SK-N-MC (cell line): ENCODE measurements at regions not wholly inside any gene's neighbourhood (a gene's known extent, or its start where the extent isn't known, plus 50 kb on each side); places are given as distances from the start of the nearest gene placed in this dataset.

ENCODE experiments used
- DNase-seq: peaks from one replicate; pipeline ENCODE4 v3.0.0-alpha.2; 2011; ENCODE audit warnings: low read depth, low spot score
- H3K27ac ChIP-seq: fragments of 200-600 bp; sonication (generic); 2 replicates; pipeline ENCODE4 v1.5.1; 2016; ENCODE audit warnings: mixed run types
- H3K36me3 ChIP-seq: fragments of 200-600 bp; sonication (generic); 2 replicates; pipeline ENCODE4 v1.6.1; 2017; ENCODE audit warnings: antibody characterized with exemption, low read length, mixed read lengths; ENCODE audit not compliant: insufficient read depth
- H3K4me3 ChIP-seq: fragments of 200-600 bp; sonication (generic); 2 replicates; pipeline ENCODE4 v1.5.1; 2016
- H3K9ac ChIP-seq: fragments of 200-600 bp; sonication (generic); 2 replicates; pipeline ENCODE4 v1.8.0; 2017; ENCODE audit warnings: mixed run types, mixed read lengths; ENCODE audit not compliant: insufficient read length
- H3K9me3 ChIP-seq: fragments of 200-600 bp; sonication (generic); 2 replicates; pipeline ENCODE4 v1.6.1; 2017; ENCODE audit warnings: low read depth, mild to moderate bottlenecking, antibody characterized with exemption, low read length, moderate library complexity, mixed read lengths
- EZH2 ChIP-seq: fragments of 200-600 bp; sonication (generic); IDR thresholded peaks from one replicate; pipeline ENCODE4 v1.6.1; 2017; ENCODE audit warnings: antibody characterized with exemption
- FOXP2 ChIP-seq: optimal IDR thresholded peaks from 2 replicates; pipeline ENCODE3; 2011; ENCODE audit warnings: mild to moderate bottlenecking, moderate library complexity; ENCODE audit not compliant: insufficient read depth; ENCODE audit errors: extremely low read length, control extremely low read depth
- POLR2AphosphoS5 ChIP-seq: IDR thresholded peaks from 2 replicates; pipeline ENCODE4 v1.6.1; 2012; ENCODE audit warnings: mild to moderate bottlenecking, low read depth, low read length, borderline replicate concordance

DNA sequence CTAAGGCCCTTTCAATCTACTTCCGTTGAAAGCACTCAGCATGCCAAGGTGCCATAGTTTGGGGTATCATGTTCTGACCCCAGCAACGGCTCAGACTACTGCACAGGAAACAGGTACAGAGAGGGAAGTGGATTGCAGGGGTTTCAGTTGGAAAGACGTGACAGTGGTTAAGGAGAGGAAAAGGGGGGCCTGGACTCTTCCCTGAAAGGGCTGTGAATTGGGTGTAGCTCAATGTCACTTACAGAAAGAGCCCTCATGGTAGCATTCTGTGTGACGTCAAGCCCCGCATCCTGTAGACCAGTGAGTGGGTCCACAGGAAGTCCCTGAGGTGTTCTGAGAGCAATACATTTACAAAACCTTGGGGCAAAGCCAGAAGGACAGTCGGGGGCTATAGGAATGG, 121.5 kb upstream of the GYPC start:
- DNase-seq, result no peak
- H3K9me3 ChIP-seq, result no peaks in the 10 kb centered on the region
- no peak overlapping the region for H3K27ac ChIP-seq
- H3K9ac ChIP-seq, result no peak overlapping the region
- TF ChIP-seq EZH2, result no peak
- no peak for TF ChIP-seq FOXP2
- no peak for TF ChIP-seq POLR2AphosphoS5
- H3K36me3 ChIP-seq, result no peaks in the 10 kb centered on the region
- H3K4me3 ChIP-seq, result no peak overlapping the region

DNA sequence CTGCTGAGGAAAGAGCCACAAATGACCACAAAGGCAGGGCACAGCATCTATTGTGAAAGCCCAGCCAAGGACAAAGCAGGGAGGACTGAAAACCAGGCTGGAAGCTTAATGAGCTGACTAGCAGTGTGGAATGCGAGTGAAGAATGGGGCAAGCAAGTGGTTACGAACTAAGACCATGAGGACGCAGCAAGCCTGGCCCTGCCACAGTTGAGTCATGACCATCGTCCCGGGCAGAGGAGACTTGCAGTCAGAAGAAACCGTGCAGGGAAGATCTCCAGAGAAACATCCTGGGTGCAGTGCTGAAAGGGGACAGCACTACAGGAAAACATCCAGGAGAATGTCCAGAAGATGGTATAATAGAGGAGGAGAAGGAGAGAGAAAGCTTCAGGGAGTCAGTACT, 120.5 kb upstream of the GYPC start:
- Histone ChIP-seq H3K4me3 (no peak overlapping the region), H3K36me3 (no peaks in the 10 kb centered on the region), H3K27ac (no peak overlapping the region), H3K9ac (no peak overlapping the region), H3K9me3 (no peaks in the 10 kb centered on the region)
- no peak for TF ChIP-seq EZH2
- no peak for TF ChIP-seq FOXP2
- no peak for TF ChIP-seq POLR2AphosphoS5
- no peak for DNase-seq

DNA sequence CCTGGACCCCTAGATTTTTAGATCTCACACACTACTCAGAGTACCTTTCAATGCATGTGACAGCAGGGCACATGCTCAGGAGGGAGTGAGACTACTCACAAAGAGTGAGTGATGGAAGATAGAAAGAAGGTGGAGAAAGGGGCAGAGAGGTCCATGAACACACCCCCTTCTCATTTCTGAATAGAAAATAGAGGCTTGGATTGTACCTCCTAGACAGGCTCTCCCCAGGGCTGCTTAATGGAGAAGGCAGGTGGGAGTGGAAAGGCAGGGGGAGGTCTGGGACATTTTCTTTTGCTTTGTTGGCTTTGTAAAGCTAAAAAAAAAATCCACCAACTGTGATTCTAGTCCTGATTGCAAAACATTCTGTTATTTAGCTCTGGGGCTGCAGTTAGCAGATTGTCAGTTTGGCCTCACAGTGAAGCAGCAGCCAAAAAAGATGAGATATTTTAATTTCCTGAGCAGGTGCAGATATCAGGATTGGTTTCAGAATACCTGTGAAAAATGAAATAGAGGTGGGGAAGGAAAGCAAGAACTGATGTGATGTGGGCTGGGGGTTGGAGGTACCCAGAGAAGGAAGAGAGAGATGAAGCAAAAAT, 119.3 kb upstream of the GYPC start:
- H3K36me3 ChIP-seq, result no peaks in the 10 kb centered on the region
- DNase-seq, result no peak
- TF ChIP-seq FOXP2 (no peak), EZH2 (no peak), POLR2AphosphoS5 (no peak)
- no peak overlapping the region for H3K27ac ChIP-seq
- no peak overlapping the region for H3K4me3 ChIP-seq
- H3K9ac ChIP-seq, result no peak overlapping the region
- no peaks in the 10 kb centered on the region for H3K9me3 ChIP-seq

DNA sequence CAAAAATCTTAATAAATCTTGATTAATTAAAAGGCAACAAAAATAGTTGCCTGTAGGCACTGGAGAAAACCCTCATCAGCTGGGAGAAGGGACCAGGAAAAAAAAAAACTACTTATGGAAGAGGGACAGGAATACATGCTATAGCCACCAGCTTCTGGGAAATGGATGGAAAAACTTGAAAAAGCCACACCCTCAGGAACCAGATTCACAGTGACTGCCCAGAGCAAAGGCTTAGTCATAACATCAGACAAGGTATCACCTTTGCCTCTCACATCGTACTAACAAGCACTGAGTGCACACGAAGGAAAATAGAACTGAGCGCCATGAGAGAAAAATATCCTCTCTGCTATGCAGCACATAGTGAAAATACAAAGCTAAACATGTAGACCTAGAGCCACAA, 116.9 kb upstream of the GYPC start:
- H3K9ac ChIP-seq, result no peak overlapping the region
- H3K36me3 ChIP-seq, result no peaks in the 10 kb centered on the region
- no peaks in the 10 kb centered on the region for H3K9me3 ChIP-seq
- no peak overlapping the region for H3K4me3 ChIP-seq
- TF ChIP-seq FOXP2, result no peak
- TF ChIP-seq POLR2AphosphoS5, result no peak
- no peak for TF ChIP-seq EZH2
- no peak for DNase-seq
- no peak overlapping the region for H3K27ac ChIP-seq

DNA sequence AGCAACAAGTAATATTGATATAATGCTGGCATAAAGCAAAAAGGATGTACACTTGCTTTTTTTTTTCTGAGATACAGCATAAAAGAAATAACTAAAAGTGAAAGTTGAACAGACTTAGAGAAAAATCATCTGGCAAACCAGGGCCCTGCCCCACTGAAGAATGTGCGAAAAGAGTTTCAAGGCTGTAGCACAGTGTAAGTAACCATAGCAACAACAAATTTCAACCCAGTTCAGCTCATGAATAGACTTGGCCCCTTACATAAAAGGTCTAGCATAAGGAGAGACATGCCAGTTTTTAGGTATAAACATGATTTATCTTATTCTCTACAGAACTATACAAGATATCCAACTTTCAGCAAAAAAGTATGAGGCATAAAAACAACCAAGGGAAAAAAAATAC, 113.7 kb upstream of the GYPC start:
- H3K27ac ChIP-seq, result no peak overlapping the region
- H3K4me3 ChIP-seq, result no peak overlapping the region
- TF ChIP-seq EZH2, result no peak
- no peak for TF ChIP-seq POLR2AphosphoS5
- no peaks in the 10 kb centered on the region for H3K9me3 ChIP-seq
- H3K36me3 ChIP-seq, result no peaks in the 10 kb centered on the region
- no peak overlapping the region for H3K9ac ChIP-seq
- no peak for DNase-seq

DNA sequence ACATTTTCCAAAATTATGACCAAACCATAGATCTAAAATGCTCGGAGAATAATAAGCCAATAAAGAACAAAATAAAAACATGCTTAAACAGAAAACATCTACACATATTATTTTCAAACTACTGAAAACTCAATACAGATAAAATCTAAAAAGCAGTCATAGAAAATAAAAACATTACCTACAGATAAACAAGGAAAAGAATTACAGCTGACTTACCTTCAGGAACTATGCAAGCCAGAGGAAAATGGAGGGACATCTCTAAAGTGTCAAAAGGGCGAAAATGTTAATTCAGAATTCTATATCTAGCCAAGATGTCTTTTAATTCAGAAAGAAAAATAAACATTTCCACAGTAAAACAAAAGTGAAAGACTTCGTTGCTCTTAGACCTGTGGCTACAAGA, 112.9 kb upstream of the GYPC start:
- H3K9me3 ChIP-seq, result no peaks in the 10 kb centered on the region
- DNase-seq, result no peak
- no peak overlapping the region for H3K27ac ChIP-seq
- no peaks in the 10 kb centered on the region for H3K36me3 ChIP-seq
- TF ChIP-seq FOXP2 (no peak), POLR2AphosphoS5 (no peak), EZH2 (no peak)
- no peak overlapping the region for H3K4me3 ChIP-seq
- H3K9ac ChIP-seq, result no peak overlapping the region

DNA sequence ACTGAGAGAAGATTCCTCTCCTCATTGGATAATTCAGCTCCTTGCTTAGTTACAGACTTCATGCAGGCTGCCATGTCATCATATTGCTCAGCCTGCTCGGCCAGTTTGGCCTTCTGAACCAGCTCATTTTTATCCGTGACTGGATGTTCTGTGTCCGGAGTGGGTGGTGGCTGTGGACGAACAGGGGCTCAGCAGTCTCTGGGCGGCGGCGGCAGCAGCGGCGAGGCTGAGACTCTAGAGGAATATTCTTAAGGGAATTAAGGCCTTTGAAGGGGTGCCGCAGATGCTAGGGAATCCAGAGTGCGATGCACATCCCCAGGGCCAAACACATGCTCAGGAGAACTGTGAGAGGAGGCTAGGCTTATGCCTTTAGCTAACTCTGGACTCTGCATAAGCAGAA, 97.9 kb upstream of the GYPC start:
- H3K9ac ChIP-seq, result no peak overlapping the region
- no peaks in the 10 kb centered on the region for H3K36me3 ChIP-seq
- H3K27ac ChIP-seq, result no peak overlapping the region
- H3K4me3 ChIP-seq, result no peak overlapping the region
- TF ChIP-seq EZH2 (no peak), FOXP2 (no peak), POLR2AphosphoS5 (no peak)
- no peaks in the 10 kb centered on the region for H3K9me3 ChIP-seq
- no peak for DNase-seq

DNA sequence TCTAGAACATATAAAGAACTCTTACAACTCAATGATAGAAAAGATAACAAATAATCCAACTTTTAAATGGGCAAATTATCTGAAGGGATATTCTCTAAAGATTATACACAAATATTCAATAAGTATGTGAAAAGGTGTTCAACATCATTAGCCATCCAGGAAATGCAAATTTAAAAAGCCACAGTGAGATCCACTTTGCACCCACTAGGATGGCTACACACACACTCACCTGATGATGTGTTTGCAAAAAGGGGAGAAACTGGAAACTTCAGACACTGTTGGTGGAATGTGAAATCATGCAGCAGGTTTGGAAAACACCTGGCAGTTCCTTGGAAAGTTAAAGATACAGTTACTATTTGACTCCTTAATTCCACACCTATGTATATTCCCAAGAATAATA, 87.2 kb upstream of the GYPC start:
- TF ChIP-seq POLR2AphosphoS5 (no peak), FOXP2 (no peak), EZH2 (no peak)
- Histone ChIP-seq H3K36me3 (no peaks in the 10 kb centered on the region), H3K27ac (no peak overlapping the region), H3K9ac (no peak overlapping the region), H3K4me3 (no peak overlapping the region), H3K9me3 (no peaks in the 10 kb centered on the region)
- no peak for DNase-seq

DNA sequence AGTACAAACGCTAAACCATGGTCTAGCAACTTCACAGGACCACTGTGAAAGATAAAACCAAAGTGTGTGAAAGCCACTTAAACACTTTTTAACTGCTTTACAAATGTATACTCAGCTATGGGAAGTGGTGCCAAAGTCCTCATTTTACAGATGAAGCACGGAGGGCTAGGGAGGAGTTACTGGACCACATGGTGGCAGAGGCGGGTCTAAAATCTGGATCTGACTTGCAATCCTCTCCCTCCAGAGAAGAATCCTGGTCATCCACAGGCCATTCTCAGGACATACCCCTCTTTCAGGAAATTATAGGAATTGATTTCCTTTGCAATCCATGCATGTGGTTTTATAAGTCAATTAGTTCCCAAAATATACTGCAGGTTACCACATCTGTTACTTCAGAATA, 84.6 kb upstream of the GYPC start:
- H3K27ac ChIP-seq, result no peak overlapping the region
- no peak overlapping the region for H3K4me3 ChIP-seq
- H3K9ac ChIP-seq, result no peak overlapping the region
- DNase-seq, result no peak
- no peaks in the 10 kb centered on the region for H3K36me3 ChIP-seq
- TF ChIP-seq FOXP2 (no peak), POLR2AphosphoS5 (no peak), EZH2 (no peak)
- no peaks in the 10 kb centered on the region for H3K9me3 ChIP-seq
